A673 (cell line): ENCODE measurements at regions not wholly inside any gene's neighbourhood (a gene's known extent, or its start where the extent isn't known, plus 50 kb on each side); places are given as distances from the start of the nearest gene placed in this dataset.

Experiments used
- EZH2 ChIP-seq: fragments of 200-600 bp; sonication (generic); IDR thresholded peaks from 2 replicates; pipeline ENCODE4 v1.6.1; 2017; ENCODE audit warnings: borderline replicate concordance, low read depth, mild to moderate bottlenecking, mixed read lengths, antibody characterized with exemption, low read length; ENCODE audit not compliant: poor library complexity, severe bottlenecking
- TF ChIP-seq, protein P1 (sequence below): fragments of 300-800, 200-600 bp; sonication (generic); conservative IDR thresholded peaks from 2 replicates; pipeline ENCODE4 v1.5.1; 2017; ENCODE audit warnings: low read depth, mild to moderate bottlenecking, antibody characterized with exemption, low read length, moderate library complexity, mixed read lengths

DNA sequence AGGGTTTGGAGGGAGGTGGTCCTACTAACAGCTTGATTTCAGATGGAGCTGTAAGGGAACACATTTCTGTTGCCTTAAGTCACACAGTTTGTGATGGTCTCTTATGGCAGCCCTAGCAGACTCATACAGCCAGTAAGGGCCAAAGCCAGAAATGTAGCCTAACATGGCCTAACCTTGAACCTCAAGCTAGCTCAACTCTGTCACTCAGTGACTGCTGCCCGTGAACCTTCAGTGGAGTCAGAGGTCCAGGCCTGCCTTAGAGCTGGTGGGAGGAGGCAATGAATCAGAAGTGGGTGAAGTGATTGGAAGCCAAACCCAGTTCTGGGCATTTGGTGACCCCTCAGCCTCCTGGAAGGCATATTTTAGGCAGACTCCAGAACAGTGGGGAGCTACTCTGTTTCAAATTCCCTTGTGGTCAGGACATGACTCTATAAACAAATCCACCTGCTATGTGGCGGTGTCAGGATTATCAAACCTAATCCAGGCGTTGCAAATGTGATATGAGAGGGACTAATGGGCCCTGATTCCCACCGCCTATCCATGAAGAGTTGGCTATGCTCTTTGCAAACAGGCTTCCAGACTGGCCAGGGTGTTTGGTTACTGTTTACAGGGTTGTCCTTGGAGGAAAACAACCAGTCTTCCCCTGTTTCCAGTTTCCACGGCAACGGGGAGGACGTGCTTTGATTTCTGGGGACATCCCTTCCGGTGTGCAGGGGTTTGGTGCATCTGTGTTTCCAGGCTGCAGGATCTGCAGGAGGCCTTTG is 105.9 kb upstream of the AGBL1 start:
- TF ChIP-seq, protein P1, sequence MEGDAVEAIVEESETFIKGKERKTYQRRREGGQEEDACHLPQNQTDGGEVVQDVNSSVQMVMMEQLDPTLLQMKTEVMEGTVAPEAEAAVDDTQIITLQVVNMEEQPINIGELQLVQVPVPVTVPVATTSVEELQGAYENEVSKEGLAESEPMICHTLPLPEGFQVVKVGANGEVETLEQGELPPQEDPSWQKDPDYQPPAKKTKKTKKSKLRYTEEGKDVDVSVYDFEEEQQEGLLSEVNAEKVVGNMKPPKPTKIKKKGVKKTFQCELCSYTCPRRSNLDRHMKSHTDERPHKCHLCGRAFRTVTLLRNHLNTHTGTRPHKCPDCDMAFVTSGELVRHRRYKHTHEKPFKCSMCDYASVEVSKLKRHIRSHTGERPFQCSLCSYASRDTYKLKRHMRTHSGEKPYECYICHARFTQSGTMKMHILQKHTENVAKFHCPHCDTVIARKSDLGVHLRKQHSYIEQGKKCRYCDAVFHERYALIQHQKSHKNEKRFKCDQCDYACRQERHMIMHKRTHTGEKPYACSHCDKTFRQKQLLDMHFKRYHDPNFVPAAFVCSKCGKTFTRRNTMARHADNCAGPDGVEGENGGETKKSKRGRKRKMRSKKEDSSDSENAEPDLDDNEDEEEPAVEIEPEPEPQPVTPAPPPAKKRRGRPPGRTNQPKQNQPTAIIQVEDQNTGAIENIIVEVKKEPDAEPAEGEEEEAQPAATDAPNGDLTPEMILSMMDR, result no peak
- TF ChIP-seq EZH2, result no peak
